ENCODE measurements at regions not wholly inside any gene's neighbourhood (a gene's known extent, or its start where the extent isn't known, plus 50 kb on each side); places are given as distances from the start of the nearest gene placed in this dataset.

GRCh38 chr4:12827966-12828365 lies 656.2 kb downstream of the RAB28 start:
- no peak overlapping the region for H3K4me3 ChIP-seq (replicated peaks in 1 of 2; ENCODE audit: low read depth in 2 of 2, low read length in 2 of 2)
- TF ChIP-seq CTCF (IDR thresholded peaks at IDR 0.05; ENCODE audit: low read depth, low read length): no peak
- no peak for DNase-seq (ENCODE audit: low read depth in 2 of 2)

- peak in 1 of 2 donors; percentile 29 for DNase-seq (ENCODE audit: low read depth in 2 of 2)
- H3K4me3 ChIP-seq (replicated peaks in 1 of 2; ENCODE audit: low read depth in 2 of 2, low read length in 2 of 2): no peak overlapping the region
- no peak for TF ChIP-seq CTCF (IDR thresholded peaks at IDR 0.05; ENCODE audit: low read depth, low read length)
Observed at GRCh38 chr4:12791536-12791935, 692.6 kb downstream of the RAB28 start.

- no peak overlapping the region for H3K4me3 ChIP-seq (replicated peaks in 1 of 2; ENCODE audit: low read depth in 2 of 2, low read length in 2 of 2)
- TF ChIP-seq CTCF (IDR thresholded peaks at IDR 0.05; ENCODE audit: low read depth, low read length): no peak
- DNase-seq (ENCODE audit: low read depth in 2 of 2): no peak
Observed at GRCh38 chr4:12787261-12787660, 696.9 kb downstream of the RAB28 start.

GRCh38 chr4:12778706-12779105 lies 705.4 kb downstream of the RAB28 start:
- no peak overlapping the region for H3K4me3 ChIP-seq (replicated peaks in 1 of 2; ENCODE audit: low read depth in 2 of 2, low read length in 2 of 2)
- no peak for DNase-seq (ENCODE audit: low read depth in 2 of 2)
- TF ChIP-seq CTCF (IDR thresholded peaks at IDR 0.05; ENCODE audit: low read depth, low read length): no peak

- DNase-seq (ENCODE audit: low read depth in 2 of 2): no peak
- TF ChIP-seq CTCF (IDR thresholded peaks at IDR 0.05; ENCODE audit: low read depth, low read length): no peak
- no peak overlapping the region for H3K4me3 ChIP-seq (replicated peaks in 1 of 2; ENCODE audit: low read depth in 2 of 2, low read length in 2 of 2)
Observed at GRCh38 chr4:12778191-12778590, 705.9 kb downstream of the RAB28 start.

- no peak overlapping the region for H3K4me3 ChIP-seq (replicated peaks in 1 of 2; ENCODE audit: low read depth in 2 of 2, low read length in 2 of 2)
- TF ChIP-seq CTCF (IDR thresholded peaks at IDR 0.05; ENCODE audit: low read depth, low read length): no peak
- no peak for DNase-seq (ENCODE audit: low read depth in 2 of 2)
Observed at GRCh38 chr4:12770351-12770750, 713.8 kb downstream of the RAB28 start.

- no peak for TF ChIP-seq CTCF (IDR thresholded peaks at IDR 0.05; ENCODE audit: low read depth, low read length)
- no peak for DNase-seq (ENCODE audit: low read depth in 2 of 2)
- H3K4me3 ChIP-seq (replicated peaks in 1 of 2; ENCODE audit: low read depth in 2 of 2, low read length in 2 of 2): no peak overlapping the region
Observed at GRCh38 chr4:12761694-12762093, 722.4 kb downstream of the RAB28 start.

Data from cardiac fibroblast (primary cell).